ENCODE measurements at regions not wholly inside any gene's neighbourhood (a gene's known extent, or its start where the extent isn't known, plus 50 kb on each side); places are given as distances from the start of the nearest gene placed in this dataset.

- H3K27ac ChIP-seq (ENCODE audit: low read depth, low read length): no peak overlapping the region
- peak overlapping the region; percentile 66; the same call in 1 of the 2 replicates for H2BK15ac ChIP-seq (ENCODE audit: low read length)
- no peak overlapping the region for H3K4me3 ChIP-seq (ENCODE audit: extremely low read depth in 1 of 4, insufficient read depth in 2 of 4, low read depth in 3 of 4, low read length in 4 of 4)
- H3K4ac ChIP-seq (replicated peaks; ENCODE audit: insufficient read length, low read depth, low read length): no peak overlapping the region
- no peak overlapping the region for H3K14ac ChIP-seq (ENCODE audit: insufficient read length)
- H2BK120ac ChIP-seq (replicated peaks; ENCODE audit: low read depth, low read length): no peak overlapping the region
- no peak overlapping the region for H2BK5ac ChIP-seq (ENCODE audit: low read depth, low read length)
- no peaks in the 10 kb centered on the region for H4K20me1 ChIP-seq (replicated peaks in 1 of 2; ENCODE audit: control insufficient read depth in 1 of 2, insufficient read depth in 2 of 2, low read length in 2 of 2)
- H3K9ac ChIP-seq (replicated peaks in 1 of 4; ENCODE audit: extremely low read depth in 1 of 4, low read depth in 3 of 4, low read length in 3 of 4): no peak overlapping the region
- peak overlapping the region in 1 of 2 experiments; percentile 6; a peak in 1 of 4 replicates for H3K4me2 ChIP-seq (ENCODE audit: insufficient read depth in 1 of 2, low read depth in 2 of 2, low read length in 2 of 2)
- no peaks in the 10 kb centered on the region for H3K9me3 ChIP-seq (ENCODE audit: insufficient read depth in 2 of 2, low read depth in 1 of 2, low read length in 1 of 2)
- no peak overlapping the region for H4K8ac ChIP-seq (ENCODE audit: extremely low read depth, insufficient read depth, low read length)
- no peak overlapping the region for H4K5ac ChIP-seq (ENCODE audit: insufficient read length, low read depth, low read length)
- H3K23me2 ChIP-seq (ENCODE audit: low read depth, low read length): peaks cover 4% of the 10 kb centered on the region; the same call in 1 of the 2 replicates
- no peak overlapping the region for H3K18ac ChIP-seq (ENCODE audit: extremely low read depth, low read length)
- H3K4me1 ChIP-seq (replicated peaks in 1 of 4; ENCODE audit: control insufficient read depth in 3 of 4, insufficient read depth in 4 of 4, low read length in 3 of 4): peaks cover 0 to 4% (median 1%) of the 10 kb centered on the region in 4 experiments; a peak in 2 of 7 replicates
- H4K91ac ChIP-seq (replicated peaks; ENCODE audit: insufficient read length, low read length): no peak overlapping the region
- no peak overlapping the region for H2BK12ac ChIP-seq (ENCODE audit: low read depth, low read length)
- H2AFZ ChIP-seq (ENCODE audit: low read length): peak overlapping the region; percentile 93; the same call in 1 of the 2 replicates
- no peak for DNase-seq (ENCODE audit: low read depth in 1 of 2, low spot score in 2 of 2)
- no peak overlapping the region for H3K23ac ChIP-seq (ENCODE audit: insufficient read length)
- H3K79me2 ChIP-seq (ENCODE audit: control insufficient read depth in 1 of 2, insufficient read depth in 2 of 2, low read length in 2 of 2): no peaks in the 10 kb centered on the region
- H2AK5ac ChIP-seq (ENCODE audit: low read depth, low read length): no peak overlapping the region
- POLR2A ChIA-PET (ENCODE audit: partially characterized antibody): interaction anchor here (0.8 kb wide), 1 partner anchor 147 kb away, joined by 4 read pairs; no protein-coding TSS in a partner anchor
- no peak for FAIRE-seq
- no peak overlapping the region for H2BK20ac ChIP-seq (ENCODE audit: low read length)
- H3K79me1 ChIP-seq (ENCODE audit: low read depth, low read length): no peaks in the 10 kb centered on the region
- no peak overlapping the region for H3K56ac ChIP-seq (replicated peaks; ENCODE audit: insufficient read length, low read depth, low read length)
- CTCF ChIA-PET (ENCODE audit: partially characterized antibody): interaction anchor here (0.6 to 10.2 kb wide), 51 partner anchors 7 to 638 kb away, joined by 3 to 128 read pairs (median 4); no protein-coding TSS in a partner anchor
- no peaks in the 10 kb centered on the region for H3K36me3 ChIP-seq (ENCODE audit: control insufficient read depth in 2 of 4, insufficient read depth in 4 of 4, low read length in 3 of 4)
- H3K27me3 ChIP-seq (replicated peaks in 1 of 4; ENCODE audit: control insufficient read depth in 3 of 4, extremely low read depth in 1 of 4, insufficient read depth in 3 of 4, low read length in 3 of 4): no peaks in the 10 kb centered on the region
- 78% methylated on average over 5 of the region's 5 CpGs; no CpG with 5 or more reads in 1 of the 2 experiments for WGBS, 2 experiments (ENCODE audit: extremely low coverage in 1 of 2, insufficient coverage in 1 of 2, insufficient read length in 1 of 2, insufficient replicate concordance in 2 of 2, low coverage in 1 of 2, low lambda C conversion rate in 2 of 2, missing lambda C conversion rate in 1 of 2)
- TF ChIP-seq TAF7 (optimal IDR thresholded peaks at IDR 0.05; ENCODE audit: borderline replicate concordance, low read depth, low read length): no peak
- TF ChIP-seq USF2 (IDR thresholded peaks at IDR 0.05; ENCODE audit: low read length): no peak
- TF ChIP-seq RBBP5 (IDR thresholded peaks at IDR 0.05; ENCODE audit: borderline replicate concordance, low read depth, low read length): no peak
- no peak for TF ChIP-seq TAF1 (IDR thresholded peaks at IDR 0.05; ENCODE audit: low read depth, low read length)
- no peak for TF ChIP-seq HDAC2 (IDR thresholded peaks at IDR 0.05; ENCODE audit: borderline replicate concordance in 1 of 2, low read depth in 2 of 2, low read length in 2 of 2)
- TF ChIP-seq POLR2A (IDR thresholded peaks at IDR 0.05; ENCODE audit: control extremely low read depth in 1 of 2, low read depth in 2 of 2, low read length in 2 of 2): no peak
- no peak for TF ChIP-seq TBP (IDR thresholded peaks at IDR 0.05; ENCODE audit: low read depth, low read length)
- TF ChIP-seq TEAD4 (IDR thresholded peaks at IDR 0.05; ENCODE audit: low read depth, low read length): no peak
- TF ChIP-seq RNF2 (IDR thresholded peaks at IDR 0.05; ENCODE audit: borderline replicate concordance, low read depth, low read length, missing control alignments, poor library complexity, severe bottlenecking): no peak
- no peak for TF ChIP-seq BACH1 (IDR thresholded peaks at IDR 0.05; ENCODE audit: low read length)
- TF ChIP-seq YY1 (IDR thresholded peaks at IDR 0.05; ENCODE audit: low read depth, low read length): no peak
Observed at GRCh38 chr1:117753652-117754051, 147.8 kb downstream of the TENT5C start.

Data from H1 (cell line).